Thymus (tissue), 11 donors: ENCODE measurements at regions not wholly inside any gene's neighbourhood (a gene's known extent, or its start where the extent isn't known, plus 50 kb on each side); places are given as distances from the start of the nearest gene placed in this dataset.

ENCODE experiments used
- DNase-seq, 9 donors: peaks; one replicate each; pipeline ENCODE4 v3.0.0-alpha.2; 2013; ENCODE audit warnings: low spot score in 9 of 9, low read depth in 6 of 9, missing footprints in 1 of 9
- H3K27ac ChIP-seq, 2 donors: one replicate each; pipeline ENCODE4 v1.5.1; 2013; ENCODE audit warnings: control low read depth in 1 of 2, low read depth in 1 of 2, low read length in 1 of 2, mild to moderate bottlenecking in 1 of 2, moderate library complexity in 1 of 2
- H3K27me3 ChIP-seq, 2 donors: one replicate each; pipeline ENCODE4 v1.5.1; 2013; ENCODE audit warnings: low read length in 1 of 2; ENCODE audit not compliant: control insufficient read depth in 2 of 2, insufficient read depth in 1 of 2
- H3K36me3 ChIP-seq, 2 donors: one replicate each; pipeline ENCODE4 v1.5.1; 2013; ENCODE audit warnings: low read length in 1 of 2, mild to moderate bottlenecking in 1 of 2, moderate library complexity in 1 of 2; ENCODE audit not compliant: control insufficient read depth in 2 of 2, insufficient read depth in 2 of 2
- H3K4me1 ChIP-seq, 2 donors: one replicate each; pipeline ENCODE4 v1.5.1; 2013; ENCODE audit warnings: low read length in 2 of 2; ENCODE audit not compliant: control insufficient read depth in 2 of 2, insufficient read depth in 2 of 2
- H3K4me3 ChIP-seq, 2 donors: one replicate each; pipeline ENCODE4 v1.5.1; 2013; ENCODE audit warnings: low read length in 2 of 2, control low read depth in 1 of 2, mild to moderate bottlenecking in 1 of 2
- H3K9me3 ChIP-seq, 2 donors: one replicate each; pipeline ENCODE4 v1.5.1; 2013; ENCODE audit warnings: low read length in 1 of 2, mild to moderate bottlenecking in 1 of 2; ENCODE audit not compliant: control insufficient read depth in 2 of 2, insufficient read depth in 1 of 2
- WGBS: extraction: QIAGEN DNeasy Blood & Tissue Kit; methylation state at CpG from one replicate; pipeline ENCODE4 v1.1.7; 2013; 5-methylcytosine and 5-hydroxymethylcytosine counted together
- donor health status: healthy.

DNA sequence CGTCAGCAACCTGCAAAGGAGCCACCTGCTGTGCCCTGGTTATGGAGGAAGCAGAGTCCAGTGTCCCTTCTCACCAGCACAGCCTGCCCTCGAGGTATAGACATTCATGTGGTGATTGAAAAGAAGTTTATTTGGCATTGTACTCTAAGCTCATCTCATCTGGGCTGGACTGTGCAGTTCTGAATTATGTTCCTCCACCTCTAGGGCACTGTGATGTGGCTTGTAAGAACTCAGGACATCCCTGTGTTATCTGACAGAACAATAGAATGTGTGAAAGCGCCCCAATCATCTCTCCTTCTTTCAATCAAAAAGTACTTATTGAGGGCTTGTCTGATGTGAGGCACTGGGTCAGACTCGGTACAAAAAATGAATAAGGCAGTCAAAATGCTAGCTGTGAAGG is 140.1 kb downstream of the DHRS2 start:
- Histone ChIP-seq H3K9me3 (no peaks in the 10 kb centered on the region), H3K27me3 (no peaks in the 10 kb centered on the region), H3K4me1 (no peaks in the 10 kb centered on the region), H3K4me3 (no peak overlapping the region), H3K36me3 (no peaks in the 10 kb centered on the region), H3K27ac (no peak overlapping the region)
- 84% methylated on average over 4 of the region's 4 CpGs for WGBS
- DNase-seq, result no peak

DNA sequence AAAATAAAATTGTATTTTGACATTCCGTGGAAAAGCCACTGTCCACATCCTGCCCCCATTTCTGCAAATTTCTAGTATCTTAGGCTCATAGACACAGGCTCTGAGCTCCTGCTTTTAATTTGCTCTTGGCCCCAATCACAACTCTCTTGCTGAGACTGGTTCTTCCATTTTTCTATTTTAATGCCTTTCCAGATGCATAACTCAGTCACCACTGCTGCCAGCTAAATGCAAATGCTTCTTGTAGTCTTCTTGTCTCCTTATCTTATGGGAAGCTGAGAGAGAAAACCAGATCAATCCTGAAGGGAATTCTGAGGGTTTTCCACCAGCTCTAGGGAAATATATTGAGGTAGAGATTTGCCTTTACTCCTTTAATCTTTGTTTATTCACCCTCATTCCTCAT is 149.0 kb downstream of the DHRS2 start:
- no peaks in the 10 kb centered on the region for H3K4me1 ChIP-seq
- H3K4me3 ChIP-seq, result no peak overlapping the region
- no peaks in the 10 kb centered on the region for H3K27me3 ChIP-seq
- no peak for DNase-seq
- WGBS, result 94% methylated on average over 1 of the region's 1 CpG
- H3K27ac ChIP-seq, result no peak overlapping the region
- H3K9me3 ChIP-seq, result no peaks in the 10 kb centered on the region
- no peaks in the 10 kb centered on the region for H3K36me3 ChIP-seq

DNA sequence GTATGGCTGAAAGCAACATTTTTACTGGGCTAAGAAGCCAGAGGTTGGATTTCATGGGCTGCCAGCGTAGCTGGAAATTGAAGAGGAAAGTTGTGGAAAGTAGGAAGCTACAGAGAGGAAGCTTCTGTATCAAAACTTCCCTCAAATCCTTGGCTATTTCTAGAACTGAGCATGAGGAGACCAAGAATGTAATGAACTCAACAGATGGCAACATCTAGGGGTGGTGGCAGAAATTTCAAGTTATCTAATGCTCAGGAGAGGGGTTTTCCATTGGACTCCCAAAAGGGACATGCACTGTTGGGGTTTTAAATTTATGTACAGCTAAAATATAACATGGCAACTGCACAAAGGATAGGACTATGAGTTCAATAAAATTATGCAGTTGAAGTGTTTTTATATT is 151.3 kb downstream of the DHRS2 start:
- no peaks in the 10 kb centered on the region for H3K4me1 ChIP-seq
- H3K36me3 ChIP-seq, result no peaks in the 10 kb centered on the region
- H3K4me3 ChIP-seq, result no peak overlapping the region
- no peak for DNase-seq
- H3K27me3 ChIP-seq, result no peaks in the 10 kb centered on the region
- H3K27ac ChIP-seq, result no peak overlapping the region
- 82% methylated on average over 1 of the region's 1 CpG for WGBS
- H3K9me3 ChIP-seq, result no peaks in the 10 kb centered on the region

DNA sequence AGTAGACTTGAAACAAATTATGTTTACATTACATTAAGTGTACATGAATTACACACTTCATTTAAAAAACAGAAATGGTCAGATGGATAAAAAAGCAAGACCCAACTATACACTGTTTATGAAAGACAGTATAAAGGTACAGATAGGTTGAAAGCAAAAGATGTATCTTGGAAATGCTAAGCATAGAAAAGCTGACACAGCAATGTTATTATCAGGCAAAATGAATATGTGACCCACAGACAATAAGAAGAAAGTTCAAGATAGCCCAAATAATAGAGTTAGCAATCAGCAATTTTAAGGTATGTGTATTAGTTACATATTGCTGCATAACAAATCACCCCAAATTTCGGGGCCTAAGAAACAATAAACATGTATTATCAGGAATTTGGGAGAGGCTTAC is 153.5 kb downstream of the DHRS2 start:
- DNase-seq, result no peak
- WGBS, result 64% methylated on average over 1 of the region's 1 CpG
- Histone ChIP-seq H3K9me3 (no peaks in the 10 kb centered on the region), H3K36me3 (no peaks in the 10 kb centered on the region), H3K4me1 (no peaks in the 10 kb centered on the region), H3K27ac (no peak overlapping the region), H3K27me3 (no peaks in the 10 kb centered on the region), H3K4me3 (no peak overlapping the region)

DNA sequence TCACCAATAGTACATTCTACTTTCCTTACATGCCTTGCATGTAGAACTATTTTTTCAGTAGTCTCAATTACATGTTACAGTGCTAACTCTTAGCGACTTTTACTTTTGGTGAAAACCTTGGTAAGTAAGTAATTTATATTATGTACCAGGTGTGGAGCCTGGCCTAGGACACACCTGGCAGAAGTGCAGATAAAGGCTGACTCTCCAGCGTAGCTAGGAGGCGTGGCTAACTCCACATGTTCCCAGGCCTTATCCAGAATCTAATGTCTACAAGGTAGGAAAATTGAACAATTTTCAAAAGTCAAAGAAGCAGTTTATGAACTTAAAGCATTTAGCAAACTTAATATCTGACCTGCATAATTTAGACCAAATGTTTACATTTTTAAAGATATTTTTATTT is 157.4 kb downstream of the DHRS2 start:
- WGBS, result 98% methylated on average over 3 of the region's 3 CpGs
- no peaks in the 10 kb centered on the region for H3K36me3 ChIP-seq
- no peak for DNase-seq
- no peak overlapping the region for H3K27ac ChIP-seq
- H3K9me3 ChIP-seq, result no peaks in the 10 kb centered on the region
- no peaks in the 10 kb centered on the region for H3K4me1 ChIP-seq
- H3K4me3 ChIP-seq, result no peak overlapping the region
- no peaks in the 10 kb centered on the region for H3K27me3 ChIP-seq

DNA sequence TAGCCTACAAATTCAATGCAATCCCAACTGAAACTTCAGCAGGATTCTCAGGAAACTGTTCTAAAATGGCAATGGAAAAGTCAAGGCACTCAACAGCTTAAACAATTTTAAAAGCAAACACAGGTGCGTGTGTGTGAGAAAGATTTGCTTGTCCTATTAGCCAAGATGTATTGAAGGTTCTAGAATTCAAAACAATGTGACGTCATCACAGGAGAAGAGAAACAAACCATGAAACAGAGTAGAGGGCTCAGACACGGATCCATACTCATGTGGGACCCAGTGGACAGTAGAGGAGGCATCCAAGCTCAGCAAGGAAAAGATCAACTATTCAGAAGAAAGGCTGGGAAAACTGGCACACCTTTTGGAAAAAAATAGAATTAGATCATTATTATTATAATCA is 152.8 kb upstream of the DHRS4 start:
- 85% methylated on average over 3 of the region's 3 CpGs for WGBS
- H3K9me3 ChIP-seq, result peaks cover 0 to 1% of the 10 kb centered on the region in 2 donors
- no peaks in the 10 kb centered on the region for H3K36me3 ChIP-seq

DNA sequence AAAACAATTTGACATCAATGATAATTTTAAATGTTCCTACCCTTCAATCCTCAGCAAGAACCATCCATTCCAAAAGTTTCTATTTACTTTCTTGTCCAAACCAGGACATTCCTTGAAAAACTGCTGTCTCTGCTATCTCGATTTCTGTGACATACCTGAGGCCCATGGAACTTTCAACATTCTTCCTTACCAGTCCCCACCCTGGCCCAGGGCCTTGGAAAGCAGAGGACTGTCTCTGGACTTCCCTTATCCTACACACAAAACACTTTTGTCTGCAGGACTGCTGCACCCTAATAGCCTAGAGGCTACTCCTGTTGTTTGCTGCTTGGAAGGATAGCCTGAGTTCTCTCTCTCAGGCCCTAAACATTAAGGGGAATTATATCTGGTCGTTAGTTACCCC is 151.8 kb upstream of the DHRS4 start:
- Histone ChIP-seq H3K4me1 (no peaks in the 10 kb centered on the region), H3K36me3 (no peaks in the 10 kb centered on the region), H3K27ac (no peak overlapping the region), H3K27me3 (peaks cover 0 to 2% of the 10 kb centered on the region in 2 donors), H3K9me3 (peaks cover 0 to 1% of the 10 kb centered on the region in 2 donors), H3K4me3 (no peak overlapping the region)
- 48% methylated on average over 2 of the region's 2 CpGs for WGBS
- DNase-seq, result no peak

More for the DNA sequence above, 152.8 kb upstream of the DHRS4 start:
- no peaks in the 10 kb centered on the region for H3K4me1 ChIP-seq
- H3K4me3 ChIP-seq, result no peak overlapping the region
- no peak for DNase-seq
- no peak overlapping the region for H3K27ac ChIP-seq
- H3K27me3 ChIP-seq, result peaks cover 0 to 2% of the 10 kb centered on the region in 2 donors

DNA sequence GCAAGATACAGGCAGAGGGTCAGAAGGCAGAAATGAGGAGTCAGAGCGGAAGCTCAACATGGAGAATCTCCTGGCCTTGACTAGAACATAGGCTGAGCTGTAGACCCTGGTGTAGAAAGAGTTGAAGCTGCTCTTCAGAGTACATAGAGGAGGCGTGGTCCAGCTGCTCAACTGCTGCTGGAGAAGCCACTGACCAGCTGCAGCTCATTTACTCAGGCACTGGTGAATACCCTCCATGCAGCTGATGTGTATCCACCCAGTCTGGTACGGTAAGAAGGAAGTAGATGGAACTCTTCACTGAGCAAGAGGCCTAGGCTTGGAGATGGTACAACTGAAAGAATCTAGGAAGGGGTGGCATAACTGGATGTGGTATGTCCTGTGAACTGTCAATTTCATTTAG is 148.8 kb upstream of the DHRS4 start:
- no peak for DNase-seq
- Histone ChIP-seq H3K4me1 (no peaks in the 10 kb centered on the region), H3K4me3 (no peak overlapping the region), H3K9me3 (peaks cover 0 to 1% of the 10 kb centered on the region in 2 donors), H3K27ac (no peak overlapping the region), H3K36me3 (no peaks in the 10 kb centered on the region), H3K27me3 (no peaks in the 10 kb centered on the region)
- WGBS, result 76% methylated on average over 3 of the region's 3 CpGs

DNA sequence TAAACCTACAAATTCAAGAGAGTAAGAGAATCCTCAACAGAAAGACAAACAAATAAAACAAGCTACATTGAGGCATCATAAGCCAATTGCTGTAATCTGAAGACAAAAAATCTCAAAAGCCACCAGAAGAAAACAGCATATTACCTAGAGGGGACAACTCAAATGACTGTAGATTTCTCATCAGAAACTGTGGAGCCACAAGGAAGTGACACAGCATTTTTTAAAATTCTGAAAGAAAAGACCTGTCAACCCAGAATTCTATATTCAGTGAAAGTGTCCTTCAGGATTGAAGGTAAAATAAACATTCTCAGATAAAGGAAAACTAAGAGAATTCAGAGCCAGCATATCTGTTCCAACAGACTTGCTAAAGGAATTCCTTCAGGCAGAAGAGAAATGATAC is 147.8 kb upstream of the DHRS4 start:
- Histone ChIP-seq H3K27ac (no peak overlapping the region), H3K36me3 (no peaks in the 10 kb centered on the region), H3K4me1 (no peaks in the 10 kb centered on the region), H3K9me3 (peaks cover 0 to 1% of the 10 kb centered on the region in 2 donors), H3K4me3 (no peak overlapping the region), H3K27me3 (no peaks in the 10 kb centered on the region)
- DNase-seq, result no peak
